ENCODE measurements at regions not wholly inside any gene's neighbourhood (a gene's known extent, or its start where the extent isn't known, plus 50 kb on each side); places are given as distances from the start of the nearest gene placed in this dataset.

DNA sequence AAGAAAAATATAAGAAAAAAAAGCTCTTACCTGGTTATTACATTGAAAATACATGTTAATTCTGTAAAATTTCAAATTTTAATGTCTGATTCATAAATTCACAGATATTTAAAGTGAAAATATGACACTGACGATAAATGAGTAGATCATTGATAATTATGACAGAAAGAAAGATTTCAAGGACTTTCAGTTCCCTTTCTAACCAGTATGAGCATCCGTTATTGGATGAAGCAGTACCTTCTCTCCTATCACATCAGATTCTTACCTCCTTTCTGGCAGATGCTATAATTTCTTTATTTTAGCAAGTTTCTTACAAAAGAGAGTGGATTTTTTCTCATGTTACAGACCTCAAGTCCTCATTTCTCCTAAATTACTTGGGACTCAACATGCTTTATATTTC, 847.3 kb downstream of the JRKL start:
- TF ChIP-seq, protein P1, sequence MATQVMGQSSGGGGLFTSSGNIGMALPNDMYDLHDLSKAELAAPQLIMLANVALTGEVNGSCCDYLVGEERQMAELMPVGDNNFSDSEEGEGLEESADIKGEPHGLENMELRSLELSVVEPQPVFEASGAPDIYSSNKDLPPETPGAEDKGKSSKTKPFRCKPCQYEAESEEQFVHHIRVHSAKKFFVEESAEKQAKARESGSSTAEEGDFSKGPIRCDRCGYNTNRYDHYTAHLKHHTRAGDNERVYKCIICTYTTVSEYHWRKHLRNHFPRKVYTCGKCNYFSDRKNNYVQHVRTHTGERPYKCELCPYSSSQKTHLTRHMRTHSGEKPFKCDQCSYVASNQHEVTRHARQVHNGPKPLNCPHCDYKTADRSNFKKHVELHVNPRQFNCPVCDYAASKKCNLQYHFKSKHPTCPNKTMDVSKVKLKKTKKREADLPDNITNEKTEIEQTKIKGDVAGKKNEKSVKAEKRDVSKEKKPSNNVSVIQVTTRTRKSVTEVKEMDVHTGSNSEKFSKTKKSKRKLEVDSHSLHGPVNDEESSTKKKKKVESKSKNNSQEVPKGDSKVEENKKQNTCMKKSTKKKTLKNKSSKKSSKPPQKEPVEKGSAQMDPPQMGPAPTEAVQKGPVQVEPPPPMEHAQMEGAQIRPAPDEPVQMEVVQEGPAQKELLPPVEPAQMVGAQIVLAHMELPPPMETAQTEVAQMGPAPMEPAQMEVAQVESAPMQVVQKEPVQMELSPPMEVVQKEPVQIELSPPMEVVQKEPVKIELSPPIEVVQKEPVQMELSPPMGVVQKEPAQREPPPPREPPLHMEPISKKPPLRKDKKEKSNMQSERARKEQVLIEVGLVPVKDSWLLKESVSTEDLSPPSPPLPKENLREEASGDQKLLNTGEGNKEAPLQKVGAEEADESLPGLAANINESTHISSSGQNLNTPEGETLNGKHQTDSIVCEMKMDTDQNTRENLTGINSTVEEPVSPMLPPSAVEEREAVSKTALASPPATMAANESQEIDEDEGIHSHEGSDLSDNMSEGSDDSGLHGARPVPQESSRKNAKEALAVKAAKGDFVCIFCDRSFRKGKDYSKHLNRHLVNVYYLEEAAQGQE (IDR thresholded peaks at IDR 0.05; ENCODE audit: unreplicated experiment): no peak
- TF ChIP-seq, protein P2, sequence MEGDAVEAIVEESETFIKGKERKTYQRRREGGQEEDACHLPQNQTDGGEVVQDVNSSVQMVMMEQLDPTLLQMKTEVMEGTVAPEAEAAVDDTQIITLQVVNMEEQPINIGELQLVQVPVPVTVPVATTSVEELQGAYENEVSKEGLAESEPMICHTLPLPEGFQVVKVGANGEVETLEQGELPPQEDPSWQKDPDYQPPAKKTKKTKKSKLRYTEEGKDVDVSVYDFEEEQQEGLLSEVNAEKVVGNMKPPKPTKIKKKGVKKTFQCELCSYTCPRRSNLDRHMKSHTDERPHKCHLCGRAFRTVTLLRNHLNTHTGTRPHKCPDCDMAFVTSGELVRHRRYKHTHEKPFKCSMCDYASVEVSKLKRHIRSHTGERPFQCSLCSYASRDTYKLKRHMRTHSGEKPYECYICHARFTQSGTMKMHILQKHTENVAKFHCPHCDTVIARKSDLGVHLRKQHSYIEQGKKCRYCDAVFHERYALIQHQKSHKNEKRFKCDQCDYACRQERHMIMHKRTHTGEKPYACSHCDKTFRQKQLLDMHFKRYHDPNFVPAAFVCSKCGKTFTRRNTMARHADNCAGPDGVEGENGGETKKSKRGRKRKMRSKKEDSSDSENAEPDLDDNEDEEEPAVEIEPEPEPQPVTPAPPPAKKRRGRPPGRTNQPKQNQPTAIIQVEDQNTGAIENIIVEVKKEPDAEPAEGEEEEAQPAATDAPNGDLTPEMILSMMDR (conservative IDR thresholded peaks at IDR 0.05; ENCODE audit: low read depth in 2 of 2): no peak
- TF ChIP-seq EZH2phosphoT487 (IDR thresholded peaks at IDR 0.05; ENCODE audit: unreplicated experiment) (no peak), JUNB (IDR thresholded peaks at IDR 0.05; ENCODE audit: unreplicated experiment) (no peak), STAT1 (IDR thresholded peaks at IDR 0.05; ENCODE audit: unreplicated experiment) (no peak), POLR2AphosphoS5 (IDR thresholded peaks at IDR 0.05; ENCODE audit: low read depth) (no peak), EZH2 (IDR thresholded peaks at IDR 0.05; ENCODE audit: low read depth, unreplicated experiment) (no peak), ZNF114 (CRISPR knock-in tag; IDR thresholded peaks at IDR 0.05) (no peak)

All from GM23338 (cell line).